ENCODE measurements at regions not wholly inside any gene's neighbourhood (a gene's known extent, or its start where the extent isn't known, plus 50 kb on each side); places are given as distances from the start of the nearest gene placed in this dataset.

DNA sequence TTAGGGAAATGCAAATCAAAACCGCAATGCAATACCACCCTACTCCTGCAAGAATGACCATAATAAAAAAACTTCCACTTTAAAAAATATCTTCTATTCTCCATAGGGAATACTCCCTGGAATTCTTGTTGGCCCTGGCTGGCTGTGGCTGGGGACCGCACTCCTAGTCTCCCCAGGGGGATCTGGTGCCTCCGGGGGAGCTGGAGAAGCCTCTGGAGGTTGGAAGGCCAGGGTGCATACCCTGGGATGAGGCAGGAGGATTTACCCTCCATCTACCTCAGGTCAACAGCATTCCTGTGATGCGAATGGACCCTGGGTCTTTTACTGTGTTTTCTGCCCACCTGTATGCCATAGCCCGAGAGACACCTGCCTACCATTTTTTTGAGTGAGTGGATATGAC lies 120.0 kb upstream of the ZNF536 start:
- H3K9me3 ChIP-seq: no peaks in the 10 kb centered on the region
- no peak for TF ChIP-seq POLR2A (IDR thresholded peaks at IDR 0.05)
- TF ChIP-seq, protein P1, sequence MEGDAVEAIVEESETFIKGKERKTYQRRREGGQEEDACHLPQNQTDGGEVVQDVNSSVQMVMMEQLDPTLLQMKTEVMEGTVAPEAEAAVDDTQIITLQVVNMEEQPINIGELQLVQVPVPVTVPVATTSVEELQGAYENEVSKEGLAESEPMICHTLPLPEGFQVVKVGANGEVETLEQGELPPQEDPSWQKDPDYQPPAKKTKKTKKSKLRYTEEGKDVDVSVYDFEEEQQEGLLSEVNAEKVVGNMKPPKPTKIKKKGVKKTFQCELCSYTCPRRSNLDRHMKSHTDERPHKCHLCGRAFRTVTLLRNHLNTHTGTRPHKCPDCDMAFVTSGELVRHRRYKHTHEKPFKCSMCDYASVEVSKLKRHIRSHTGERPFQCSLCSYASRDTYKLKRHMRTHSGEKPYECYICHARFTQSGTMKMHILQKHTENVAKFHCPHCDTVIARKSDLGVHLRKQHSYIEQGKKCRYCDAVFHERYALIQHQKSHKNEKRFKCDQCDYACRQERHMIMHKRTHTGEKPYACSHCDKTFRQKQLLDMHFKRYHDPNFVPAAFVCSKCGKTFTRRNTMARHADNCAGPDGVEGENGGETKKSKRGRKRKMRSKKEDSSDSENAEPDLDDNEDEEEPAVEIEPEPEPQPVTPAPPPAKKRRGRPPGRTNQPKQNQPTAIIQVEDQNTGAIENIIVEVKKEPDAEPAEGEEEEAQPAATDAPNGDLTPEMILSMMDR (IDR thresholded peaks at IDR 0.05): no peak
- no peaks in the 10 kb centered on the region for H3K27me3 ChIP-seq
- intact Hi-C loops (cut with DNase I): no loop called here
- no peak overlapping the region for H3K27ac ChIP-seq
- no peaks in the 10 kb centered on the region for H3K4me1 ChIP-seq
- 95 to 97% methylated on average over 5 of the region's 5 CpGs for WGBS, 2 donors
- no peak for DNase-seq
- no peaks in the 10 kb centered on the region for H3K36me3 ChIP-seq
- no peak overlapping the region for H3K4me3 ChIP-seq (replicated peaks in 1 of 3)

DNA sequence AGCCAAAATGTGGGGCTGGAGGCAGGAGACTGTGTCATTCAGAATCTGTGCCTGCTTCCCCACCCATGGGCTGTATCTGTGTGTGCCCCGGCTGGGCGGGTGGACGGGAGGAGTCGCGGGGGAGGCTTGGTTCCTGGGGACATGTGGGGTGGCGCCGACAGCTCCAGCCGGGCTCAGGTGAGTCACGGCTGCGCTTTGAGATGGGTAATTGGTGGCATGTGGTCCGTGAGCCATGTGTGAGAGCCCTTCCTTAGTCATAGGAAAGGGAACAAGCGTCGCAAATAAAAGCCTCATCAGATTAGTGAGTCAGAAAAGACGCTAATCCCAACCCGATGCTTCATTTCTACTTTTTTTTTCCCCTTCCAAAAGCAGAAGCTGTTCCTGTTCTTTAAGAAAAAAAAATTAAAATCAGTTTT lies 118.6 kb upstream of the ZNF536 start:
- Histone ChIP-seq H3K4me1 (no peaks in the 10 kb centered on the region), H3K9me3 (no peaks in the 10 kb centered on the region), H3K36me3 (no peaks in the 10 kb centered on the region), H3K4me3 (replicated peaks in 1 of 3) (no peak overlapping the region), H3K27me3 (no peaks in the 10 kb centered on the region), H3K27ac (no peak overlapping the region)
- WGBS, 2 donors: 77% methylated on average over 15 of the region's 15 CpGs
- intact Hi-C loops (cut with DNase I): no loop called here
- DNase-seq: no peak
- no peak for TF ChIP-seq POLR2A (IDR thresholded peaks at IDR 0.05)
- TF ChIP-seq, protein P1 (IDR thresholded peaks at IDR 0.05): no peak

DNA sequence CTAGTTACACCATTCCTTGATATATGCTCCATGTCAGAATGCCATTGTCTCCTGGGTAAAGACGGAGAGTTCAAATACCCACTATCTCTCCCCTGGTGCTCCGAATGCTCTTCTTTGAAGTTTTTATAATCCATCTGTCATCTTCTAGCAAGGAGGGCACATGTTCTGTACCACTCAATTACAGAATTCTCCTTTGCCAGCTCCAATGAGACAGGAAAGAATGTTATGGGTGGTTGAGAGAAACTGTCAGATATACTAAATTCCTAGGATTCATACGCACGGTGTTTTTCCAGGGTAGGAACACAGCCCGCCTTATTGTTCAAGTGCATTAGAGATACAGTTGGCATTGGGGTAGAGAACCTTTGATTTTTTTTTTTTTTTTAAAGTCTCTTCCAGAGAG lies 118.0 kb upstream of the ZNF536 start:
- H3K36me3 ChIP-seq: no peaks in the 10 kb centered on the region
- intact Hi-C loops (cut with DNase I): no loop called here
- no peak overlapping the region for H3K27ac ChIP-seq
- TF ChIP-seq, protein P1 (IDR thresholded peaks at IDR 0.05): no peak
- no peak for TF ChIP-seq POLR2A (IDR thresholded peaks at IDR 0.05)
- H3K9me3 ChIP-seq: no peaks in the 10 kb centered on the region
- no peak for DNase-seq
- no peak overlapping the region for H3K4me3 ChIP-seq (replicated peaks in 1 of 3)
- no peaks in the 10 kb centered on the region for H3K4me1 ChIP-seq
- 77 to 81% methylated on average over 5 of the region's 5 CpGs for WGBS, 2 donors
- no peaks in the 10 kb centered on the region for H3K27me3 ChIP-seq

DNA sequence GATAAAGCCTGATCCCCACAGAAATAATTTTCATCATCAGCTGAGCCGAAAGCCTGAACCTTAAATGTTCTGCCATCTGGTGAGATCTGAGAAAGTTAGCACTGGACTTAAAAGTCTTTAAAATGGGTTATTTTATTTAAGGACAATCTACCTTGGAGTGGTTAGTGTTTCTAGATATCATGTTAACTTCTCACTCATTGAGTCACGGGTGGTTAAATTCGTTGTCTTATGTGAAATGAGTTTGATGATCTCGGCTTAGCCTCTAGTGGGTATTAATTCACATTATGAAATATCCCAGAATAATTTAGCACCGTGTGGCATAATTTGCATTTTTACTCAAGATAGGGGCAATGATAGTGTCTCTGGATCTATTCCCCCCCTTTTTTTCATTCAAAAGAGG lies 117.4 kb upstream of the ZNF536 start:
- H3K4me3 ChIP-seq (replicated peaks in 1 of 3): no peak overlapping the region
- WGBS, 2 donors: 82 to 88% methylated on average over 5 of the region's 5 CpGs
- no peak for TF ChIP-seq POLR2A (IDR thresholded peaks at IDR 0.05)
- TF ChIP-seq, protein P1 (IDR thresholded peaks at IDR 0.05): no peak
- no peaks in the 10 kb centered on the region for H3K9me3 ChIP-seq
- no peaks in the 10 kb centered on the region for H3K36me3 ChIP-seq
- no peak for DNase-seq
- no peaks in the 10 kb centered on the region for H3K27me3 ChIP-seq
- intact Hi-C loops (cut with DNase I): no loop called here
- no peaks in the 10 kb centered on the region for H3K4me1 ChIP-seq
- H3K27ac ChIP-seq: no peak overlapping the region

DNA sequence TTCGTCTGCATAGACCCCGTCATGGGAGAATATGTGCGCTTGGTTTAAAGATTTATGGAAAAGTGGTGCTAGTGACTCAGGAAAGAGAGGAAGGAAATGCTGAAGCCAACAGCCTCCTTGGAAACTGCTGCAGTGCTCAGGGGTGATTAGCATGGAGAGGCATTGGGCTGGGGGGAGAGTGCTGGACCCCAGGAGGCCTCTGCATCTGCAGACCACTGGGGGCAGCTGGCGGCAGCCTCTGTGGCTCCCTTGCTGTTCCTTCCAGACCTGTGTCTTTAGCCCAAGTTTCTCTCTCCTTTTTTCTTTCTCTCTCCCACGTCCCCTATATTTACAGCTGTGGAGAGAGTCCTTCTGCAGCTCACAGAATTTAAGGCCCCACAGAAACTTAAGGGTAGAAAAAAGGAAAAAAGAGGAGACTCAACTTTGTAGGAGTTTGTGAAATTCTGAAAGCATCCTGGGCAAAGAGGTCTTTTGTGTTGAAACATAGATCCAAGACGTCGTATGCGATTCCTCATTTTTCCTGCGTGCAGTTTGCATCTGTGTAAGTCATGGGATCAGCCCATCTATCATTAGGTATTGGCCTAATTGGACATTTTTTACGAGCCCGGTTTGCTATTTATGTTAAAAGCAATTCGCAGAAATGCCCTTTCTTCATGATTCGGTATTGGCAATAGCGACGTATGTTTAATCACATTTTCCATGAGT lies 116.2 kb upstream of the ZNF536 start:
- Histone ChIP-seq H3K4me1 (no peaks in the 10 kb centered on the region), H3K27ac (no peak overlapping the region), H3K9me3 (no peaks in the 10 kb centered on the region), H3K36me3 (no peaks in the 10 kb centered on the region), H3K27me3 (no peaks in the 10 kb centered on the region), H3K4me3 (replicated peaks in 1 of 3) (no peak overlapping the region)
- intact Hi-C loops (cut with DNase I): no loop called here
- TF ChIP-seq, protein P1 (IDR thresholded peaks at IDR 0.05): no peak
- TF ChIP-seq POLR2A (IDR thresholded peaks at IDR 0.05): no peak
- 76 to 80% methylated on average over 15 of the region's 15 CpGs for WGBS, 2 donors
- no peak for DNase-seq

All from thyroid gland (tissue), 4 donors.